ENCODE measurements at regions not wholly inside any gene's neighbourhood (a gene's known extent, or its start where the extent isn't known, plus 50 kb on each side); places are given as distances from the start of the nearest gene placed in this dataset.

GRCh38 chr4:152021788-152022438 is 261.1 kb upstream of the GATB start:
- CTCF ChIA-PET: interaction anchor here (1.0 to 1.4 kb wide), 2 partner anchors 10 to 24 kb away, joined by 3 to 6 read pairs; no protein-coding TSS in a partner anchor
- no peak overlapping the region for H3K4me3 ChIP-seq (ENCODE audit: low read depth, low read length)
- TF ChIP-seq CTCF (IDR thresholded peaks at IDR 0.05; ENCODE audit: insufficient read depth, low read depth, low read length): no peak
- no peak for DNase-seq (ENCODE audit: low read depth)
- H3K27me3 ChIP-seq (ENCODE audit: control insufficient read depth, insufficient read depth, low read length): peaks cover 12% of the 10 kb centered on the region
- no peaks in the 10 kb centered on the region for H3K36me3 ChIP-seq (ENCODE audit: control insufficient read depth, insufficient read depth, low read length)
- POLR2A ChIA-PET: no interaction called here

GRCh38 chr4:152020073-152020472 is 259.3 kb upstream of the GATB start:
- Histone ChIP-seq H3K27me3 (ENCODE audit: control insufficient read depth, insufficient read depth, low read length) (peaks cover 14% of the 10 kb centered on the region), H3K36me3 (ENCODE audit: control insufficient read depth, insufficient read depth, low read length) (no peaks in the 10 kb centered on the region), H3K4me3 (ENCODE audit: low read depth, low read length) (no peak overlapping the region)
- ChIA-PET CTCF (interaction anchor here (0.7 to 1.0 kb wide), 2 partner anchors 10 to 155 kb away, joined by 3 read pairs; no protein-coding TSS in a partner anchor), POLR2A (no interaction called here)
- no peak for DNase-seq (ENCODE audit: low read depth)
- no peak for TF ChIP-seq CTCF (IDR thresholded peaks at IDR 0.05; ENCODE audit: insufficient read depth, low read depth, low read length)

GRCh38 chr4:152016303-152016620 is 255.5 kb upstream of the GATB start:
- no peak for TF ChIP-seq CTCF (IDR thresholded peaks at IDR 0.05; ENCODE audit: insufficient read depth, low read depth, low read length)
- Histone ChIP-seq H3K4me3 (ENCODE audit: low read depth, low read length) (no peak overlapping the region), H3K27me3 (ENCODE audit: control insufficient read depth, insufficient read depth, low read length) (peaks cover 9% of the 10 kb centered on the region), H3K36me3 (ENCODE audit: control insufficient read depth, insufficient read depth, low read length) (no peaks in the 10 kb centered on the region)
- no peak for DNase-seq (ENCODE audit: low read depth)
- CTCF ChIA-PET: no interaction called here
- POLR2A ChIA-PET: no interaction called here

- TF ChIP-seq CTCF (IDR thresholded peaks at IDR 0.05; ENCODE audit: insufficient read depth, low read depth, low read length): no peak
- POLR2A ChIA-PET: no interaction called here
- H3K27me3 ChIP-seq (ENCODE audit: control insufficient read depth, insufficient read depth, low read length): peaks cover 9% of the 10 kb centered on the region
- no peaks in the 10 kb centered on the region for H3K36me3 ChIP-seq (ENCODE audit: control insufficient read depth, insufficient read depth, low read length)
- CTCF ChIA-PET: no interaction called here
- no peak for DNase-seq (ENCODE audit: low read depth)
- H3K4me3 ChIP-seq (ENCODE audit: low read depth, low read length): no peak overlapping the region
These were observed 254.9 kb upstream of the GATB start for GRCh38 chr4:152015597-152016302.

GRCh38 chr4:152014280-152014679 is 253.5 kb upstream of the GATB start:
- no peak for TF ChIP-seq CTCF (IDR thresholded peaks at IDR 0.05; ENCODE audit: insufficient read depth, low read depth, low read length)
- Histone ChIP-seq H3K36me3 (ENCODE audit: control insufficient read depth, insufficient read depth, low read length) (no peaks in the 10 kb centered on the region), H3K27me3 (ENCODE audit: control insufficient read depth, insufficient read depth, low read length) (peaks cover 6% of the 10 kb centered on the region), H3K4me3 (ENCODE audit: low read depth, low read length) (no peak overlapping the region)
- CTCF ChIA-PET: no interaction called here
- no peak for DNase-seq (ENCODE audit: low read depth)
- POLR2A ChIA-PET: no interaction called here

All from BJ (cell line).